ENCODE measurements at regions not wholly inside any gene's neighbourhood (a gene's known extent, or its start where the extent isn't known, plus 50 kb on each side); places are given as distances from the start of the nearest gene placed in this dataset.

DNA sequence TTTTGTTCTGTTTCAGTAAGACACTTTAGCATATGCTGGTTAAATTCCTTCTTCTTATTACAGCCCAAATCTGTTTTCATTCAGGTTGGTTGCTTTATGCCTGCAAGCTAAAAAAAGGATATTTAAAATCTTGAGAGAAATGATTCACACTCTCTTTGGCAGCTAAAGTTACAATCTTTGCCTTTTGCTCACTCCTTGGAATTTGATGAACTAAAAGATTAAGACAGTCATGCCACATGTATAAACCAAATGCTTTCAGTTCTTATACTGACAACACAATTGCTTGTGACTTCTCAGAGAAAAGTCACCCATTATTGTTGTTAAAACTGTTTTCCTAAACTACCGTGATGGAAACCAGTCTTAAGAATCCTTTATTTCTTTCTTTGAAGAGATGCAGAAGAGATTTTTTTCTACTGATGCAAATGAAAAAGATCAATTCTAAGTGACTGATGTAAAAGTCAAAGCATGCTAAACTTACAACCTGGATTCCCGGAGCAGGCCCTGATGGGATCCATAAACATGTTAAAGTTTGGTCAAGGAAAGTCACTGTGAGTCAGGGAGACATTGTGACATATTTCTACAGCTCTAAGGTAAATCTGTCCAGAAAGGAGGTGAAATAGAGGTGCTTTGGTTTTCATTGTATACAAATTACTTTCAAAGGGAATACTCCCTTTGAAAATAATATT is 144.2 kb upstream of the CDH10 start:
- TF ChIP-seq, protein P1, sequence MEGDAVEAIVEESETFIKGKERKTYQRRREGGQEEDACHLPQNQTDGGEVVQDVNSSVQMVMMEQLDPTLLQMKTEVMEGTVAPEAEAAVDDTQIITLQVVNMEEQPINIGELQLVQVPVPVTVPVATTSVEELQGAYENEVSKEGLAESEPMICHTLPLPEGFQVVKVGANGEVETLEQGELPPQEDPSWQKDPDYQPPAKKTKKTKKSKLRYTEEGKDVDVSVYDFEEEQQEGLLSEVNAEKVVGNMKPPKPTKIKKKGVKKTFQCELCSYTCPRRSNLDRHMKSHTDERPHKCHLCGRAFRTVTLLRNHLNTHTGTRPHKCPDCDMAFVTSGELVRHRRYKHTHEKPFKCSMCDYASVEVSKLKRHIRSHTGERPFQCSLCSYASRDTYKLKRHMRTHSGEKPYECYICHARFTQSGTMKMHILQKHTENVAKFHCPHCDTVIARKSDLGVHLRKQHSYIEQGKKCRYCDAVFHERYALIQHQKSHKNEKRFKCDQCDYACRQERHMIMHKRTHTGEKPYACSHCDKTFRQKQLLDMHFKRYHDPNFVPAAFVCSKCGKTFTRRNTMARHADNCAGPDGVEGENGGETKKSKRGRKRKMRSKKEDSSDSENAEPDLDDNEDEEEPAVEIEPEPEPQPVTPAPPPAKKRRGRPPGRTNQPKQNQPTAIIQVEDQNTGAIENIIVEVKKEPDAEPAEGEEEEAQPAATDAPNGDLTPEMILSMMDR (IDR thresholded peaks at IDR 0.05 in 8 of 11, conservative IDR thresholded peaks at IDR 0.05 in 3 of 11) = no peak
- no peak for TF ChIP-seq POLR2A (IDR thresholded peaks at IDR 0.05)
- no peak for TF ChIP-seq POLR2AphosphoS5 (IDR thresholded peaks at IDR 0.05)
- WGBS, 5 donors = 64 to 83% (median 77%) methylated on average over 2 of the region's 2 CpGs
- Histone ChIP-seq H3K4me3 (no peak overlapping the region), H3K36me3 (no peaks in the 10 kb centered on the region), H3K4me1 (no peaks in the 10 kb centered on the region), H3K27ac (no peak overlapping the region), H3K9me3 (peaks cover 0 to 5% (median 0%) of the 10 kb centered on the region in 8 donors), H3K27me3 (replicated peaks in 1 of 7) (no peaks in the 10 kb centered on the region)
- DNase-seq = no peak
- intact Hi-C loops (cut with DNase I; ENCODE audit: low total_unique reads) = no loop called here

DNA sequence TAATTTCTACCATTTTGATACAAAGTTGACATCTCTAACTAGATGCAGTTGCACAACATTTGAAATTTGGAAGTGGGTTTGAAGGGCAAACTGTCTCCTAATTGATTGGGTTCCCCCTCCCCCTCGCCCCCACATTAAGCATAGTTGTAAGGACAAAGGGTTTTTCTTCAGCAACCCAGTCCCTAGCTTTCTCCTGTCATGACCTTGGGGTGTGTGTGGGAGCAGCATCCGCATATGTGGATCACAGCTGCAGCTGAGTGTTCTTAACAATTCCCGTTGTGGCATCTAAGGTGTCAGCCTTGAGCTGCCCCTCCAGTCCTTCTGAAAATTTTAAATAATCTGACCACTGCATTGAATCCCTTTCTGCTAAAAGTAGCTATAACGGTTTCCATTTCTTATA is 141.3 kb upstream of the CDH10 start:
- H3K27me3 ChIP-seq (replicated peaks in 1 of 7) = no peaks in the 10 kb centered on the region
- no peak overlapping the region for H3K4me3 ChIP-seq
- H3K27ac ChIP-seq = no peak overlapping the region
- no peak for DNase-seq
- intact Hi-C loops (cut with DNase I; ENCODE audit: low total_unique reads) = no loop called here
- no peaks in the 10 kb centered on the region for H3K36me3 ChIP-seq
- TF ChIP-seq POLR2A (IDR thresholded peaks at IDR 0.05) (no peak), POLR2AphosphoS5 (IDR thresholded peaks at IDR 0.05) (no peak)
- TF ChIP-seq, protein P1 (IDR thresholded peaks at IDR 0.05 in 8 of 11, conservative IDR thresholded peaks at IDR 0.05 in 3 of 11) = no peak
- 62 to 81% (median 70%) methylated on average over 4 of the region's 4 CpGs for WGBS, 5 donors
- H3K9me3 ChIP-seq = peaks cover 0 to 8% (median 0%) of the 10 kb centered on the region in 8 donors
- no peaks in the 10 kb centered on the region for H3K4me1 ChIP-seq

DNA sequence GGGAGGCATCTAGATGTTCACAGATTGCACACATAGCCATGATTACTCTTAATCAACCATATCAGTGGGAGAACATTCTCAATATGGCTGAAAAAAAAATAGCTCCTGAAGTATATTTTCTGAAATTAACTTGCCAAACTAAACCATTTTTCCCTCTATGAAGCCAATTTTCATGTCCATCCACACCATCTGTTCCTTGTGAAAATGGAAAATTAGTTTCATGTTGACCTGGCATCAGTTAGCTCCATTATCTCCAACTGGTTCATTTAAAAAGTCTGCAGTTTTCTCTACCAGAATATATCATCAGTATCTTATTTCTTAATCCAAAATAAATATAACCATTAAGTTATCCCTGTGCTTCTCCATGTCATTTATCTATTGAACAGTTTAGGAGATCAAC is 138.8 kb upstream of the CDH10 start:
- H3K4me3 ChIP-seq = no peak overlapping the region
- no peaks in the 10 kb centered on the region for H3K36me3 ChIP-seq
- TF ChIP-seq, protein P1 (IDR thresholded peaks at IDR 0.05 in 8 of 11, conservative IDR thresholded peaks at IDR 0.05 in 3 of 11) = no peak
- no peak for TF ChIP-seq POLR2AphosphoS5 (IDR thresholded peaks at IDR 0.05)
- TF ChIP-seq POLR2A (IDR thresholded peaks at IDR 0.05) = no peak
- no peak for DNase-seq
- no peak overlapping the region for H3K27ac ChIP-seq
- H3K27me3 ChIP-seq (replicated peaks in 1 of 7) = no peaks in the 10 kb centered on the region
- intact Hi-C loops (cut with DNase I; ENCODE audit: low total_unique reads) = no loop called here
- H3K9me3 ChIP-seq = peaks cover 0 to 19% (median 1%) of the 10 kb centered on the region in 8 donors
- no peaks in the 10 kb centered on the region for H3K4me1 ChIP-seq

DNA sequence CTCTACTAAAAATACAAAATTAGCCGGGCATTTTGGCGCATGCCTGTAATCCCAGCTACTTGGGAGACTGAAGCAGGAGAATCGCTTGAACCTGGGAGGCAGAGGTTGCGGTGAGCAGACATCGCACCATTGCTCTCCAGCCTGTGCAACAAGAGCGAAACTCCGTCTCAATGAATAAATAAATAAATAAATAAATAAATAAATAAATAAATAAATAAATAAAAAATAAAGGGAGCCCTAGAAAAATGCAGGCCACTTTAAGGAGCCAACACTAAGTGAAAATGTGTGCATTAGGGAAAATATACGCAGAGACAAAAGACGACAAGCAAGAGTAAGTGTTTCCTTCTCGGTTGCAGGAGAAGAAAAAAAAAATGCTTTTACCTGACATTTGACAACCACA is 132.6 kb upstream of the CDH10 start:
- H3K9me3 ChIP-seq = peaks cover 0 to 21% (median 0%) of the 10 kb centered on the region in 8 donors
- no peaks in the 10 kb centered on the region for H3K4me1 ChIP-seq
- DNase-seq = no peak
- H3K27ac ChIP-seq = no peak overlapping the region
- WGBS, 5 donors = 90 to 94% (median 93%) methylated on average over 10 of the region's 10 CpGs
- intact Hi-C loops (cut with DNase I; ENCODE audit: low total_unique reads) = no loop called here
- no peak overlapping the region for H3K4me3 ChIP-seq
- H3K36me3 ChIP-seq = no peaks in the 10 kb centered on the region
- no peaks in the 10 kb centered on the region for H3K27me3 ChIP-seq (replicated peaks in 1 of 7)
- TF ChIP-seq, protein P1 (IDR thresholded peaks at IDR 0.05 in 8 of 11, conservative IDR thresholded peaks at IDR 0.05 in 3 of 11) = no peak
- TF ChIP-seq POLR2A (IDR thresholded peaks at IDR 0.05) = no peak
- no peak for TF ChIP-seq POLR2AphosphoS5 (IDR thresholded peaks at IDR 0.05)
